GM19463 (cell line): ENCODE measurements at regions not wholly inside any gene's neighbourhood (a gene's known extent, or its start where the extent isn't known, plus 50 kb on each side); places are given as distances from the start of the nearest gene placed in this dataset.

Experiments
- ATAC-seq: cut with Tn5 transposase; IDR thresholded peaks from one replicate; pipeline ENCODE4 v1.9.1; 2021; ENCODE audit warnings: mild to moderate bottlenecking, moderate library complexity; ENCODE audit not compliant: unreplicated experiment

DNA sequence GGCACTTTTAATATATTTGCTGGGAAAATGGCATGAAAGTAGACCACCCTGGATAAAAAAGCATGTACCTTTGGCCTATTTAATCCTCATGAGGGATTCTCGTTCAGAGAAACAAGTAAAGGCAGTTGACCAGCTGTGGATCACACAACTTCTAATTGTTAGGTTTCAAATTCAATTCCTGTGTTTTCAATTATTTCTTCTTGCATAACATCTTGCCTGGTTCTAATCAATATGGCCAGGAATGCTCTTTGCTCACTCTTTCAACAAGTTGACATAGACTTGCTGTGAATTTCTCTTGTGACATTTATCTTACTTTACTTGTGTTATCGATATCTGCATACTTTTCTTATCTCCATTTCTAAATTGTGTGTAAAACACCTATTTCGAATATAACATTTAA lies 211.8 kb downstream of the SLC7A11 start:
- ATAC-seq, result no peak

GRCh38 chr4:138028923-138029322 lies 213.2 kb downstream of the SLC7A11 start:
- no peak for ATAC-seq

DNA sequence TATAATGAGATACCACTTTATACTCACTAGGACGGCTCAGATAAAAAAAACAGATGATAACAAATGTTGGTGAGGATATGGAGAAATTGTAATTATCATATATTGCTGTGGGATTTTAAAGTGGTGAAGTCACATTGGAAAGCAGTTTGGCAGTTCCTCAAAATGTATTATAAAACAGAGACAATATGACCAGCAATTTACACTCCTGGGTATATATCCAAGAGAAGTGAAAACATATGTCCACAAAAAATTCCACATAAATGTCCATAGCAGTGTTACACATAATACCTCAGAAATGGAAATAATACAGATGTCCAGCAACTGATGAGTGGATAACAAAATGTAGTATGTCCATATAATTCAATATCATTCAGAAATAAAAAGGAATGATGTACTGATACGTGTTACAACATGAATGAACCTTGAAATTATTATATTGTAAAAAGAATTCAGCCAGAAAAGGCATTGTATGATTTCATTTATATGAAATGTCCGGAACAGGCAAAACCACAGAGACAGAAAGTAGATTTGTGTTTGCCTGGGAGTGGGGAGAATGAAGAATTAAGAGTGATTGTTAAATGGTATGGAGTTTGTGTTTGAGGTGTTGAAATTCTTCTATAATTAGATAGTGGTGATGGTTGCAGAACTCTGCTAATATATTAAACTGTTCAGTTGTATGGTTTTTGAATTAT lies 220.9 kb downstream of the SLC7A11 start:
- ATAC-seq, result no peak

DNA sequence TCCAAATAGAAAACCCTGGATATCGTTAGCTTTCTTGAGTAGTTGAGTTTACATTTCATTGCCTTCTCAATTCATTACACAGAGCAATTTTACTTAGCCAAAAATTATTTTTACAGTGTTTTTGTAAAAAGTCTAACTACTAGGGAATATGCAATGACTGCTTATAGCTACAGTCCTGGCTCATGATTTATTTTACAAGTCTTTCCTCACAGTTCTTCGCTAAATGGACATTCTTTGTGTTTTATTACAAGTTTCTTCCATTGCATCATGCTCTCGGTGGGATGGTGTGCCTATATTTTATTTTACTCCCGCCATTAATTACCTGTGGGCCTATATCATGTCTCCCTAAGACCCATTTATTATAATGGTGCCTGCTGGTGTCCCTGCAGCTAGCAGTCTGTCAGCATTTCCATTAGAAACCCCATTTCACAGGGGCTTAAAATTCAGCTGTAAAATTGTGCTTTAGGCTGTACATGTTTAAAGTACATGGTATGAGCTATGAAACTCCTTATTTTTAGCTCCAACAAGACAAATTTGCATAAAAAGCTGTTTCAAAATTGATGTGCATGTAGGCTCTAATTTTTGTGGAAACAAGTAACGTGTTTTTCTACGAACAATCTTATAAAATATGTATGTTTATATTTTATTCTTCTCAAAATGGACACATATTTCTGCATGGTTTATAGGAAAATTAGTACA lies 227.4 kb downstream of the SLC7A11 start:
- no peak for ATAC-seq

DNA sequence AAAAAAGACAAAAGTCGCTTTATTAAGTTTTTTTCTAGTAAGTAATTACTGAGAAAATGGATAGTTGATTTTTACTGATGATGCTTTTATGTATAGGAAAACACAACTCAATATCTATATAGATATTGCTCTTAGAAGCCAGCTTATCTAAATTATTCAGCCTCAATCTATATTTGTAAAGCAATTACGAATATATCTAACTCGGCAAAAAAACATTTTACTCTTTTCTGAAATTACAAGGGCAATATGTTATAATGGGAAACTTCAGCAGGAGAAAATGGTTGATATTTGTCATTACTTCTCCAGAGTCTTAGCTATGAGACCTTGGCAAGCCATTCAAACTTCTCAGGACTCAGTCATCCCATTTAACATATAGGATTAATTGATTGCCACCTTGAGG lies 228.5 kb downstream of the SLC7A11 start:
- ATAC-seq, result no peak

DNA sequence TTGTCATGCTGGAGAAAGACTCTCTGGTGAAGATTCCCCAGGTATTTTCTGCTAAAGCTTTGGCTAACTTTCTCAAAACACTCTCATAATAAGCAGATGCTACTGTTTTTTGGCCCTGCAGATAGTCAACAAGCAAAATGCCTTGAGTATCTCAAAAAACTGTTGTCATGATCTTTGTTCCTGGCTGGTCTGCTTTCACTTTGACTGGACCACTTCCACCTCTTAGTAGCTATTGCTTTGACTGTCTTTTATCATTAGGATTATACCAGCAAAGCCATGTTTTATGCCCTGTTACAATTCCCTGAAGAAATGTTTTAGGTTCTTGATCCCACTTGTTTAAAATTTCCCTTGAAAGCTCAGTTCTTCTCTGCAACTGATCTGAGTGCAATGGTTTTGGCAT lies 231.5 kb downstream of the SLC7A11 start:
- ATAC-seq, result peak; percentile 76

GRCh38 chr4:138007572-138007971 lies 234.6 kb downstream of the SLC7A11 start:
- ATAC-seq, result no peak

DNA sequence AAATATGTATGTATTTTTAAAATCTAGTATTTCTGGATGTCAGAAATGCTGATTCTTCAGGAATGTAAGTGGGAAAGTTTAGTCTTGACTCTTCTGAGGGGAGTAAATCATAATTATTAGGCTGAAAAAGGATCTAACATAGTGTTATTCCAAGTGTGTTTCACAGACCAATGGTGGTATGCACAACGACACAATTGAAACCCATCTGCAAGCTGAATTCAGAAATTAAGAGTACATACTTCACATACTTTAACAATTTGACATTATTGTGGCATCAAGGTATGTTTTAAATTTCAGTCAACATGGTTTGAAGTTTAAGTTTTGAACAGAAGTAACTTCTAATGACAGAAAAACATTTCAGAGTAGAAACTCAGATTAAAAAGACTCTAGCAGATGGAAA lies 236.7 kb downstream of the SLC7A11 start:
- ATAC-seq, result no peak

DNA sequence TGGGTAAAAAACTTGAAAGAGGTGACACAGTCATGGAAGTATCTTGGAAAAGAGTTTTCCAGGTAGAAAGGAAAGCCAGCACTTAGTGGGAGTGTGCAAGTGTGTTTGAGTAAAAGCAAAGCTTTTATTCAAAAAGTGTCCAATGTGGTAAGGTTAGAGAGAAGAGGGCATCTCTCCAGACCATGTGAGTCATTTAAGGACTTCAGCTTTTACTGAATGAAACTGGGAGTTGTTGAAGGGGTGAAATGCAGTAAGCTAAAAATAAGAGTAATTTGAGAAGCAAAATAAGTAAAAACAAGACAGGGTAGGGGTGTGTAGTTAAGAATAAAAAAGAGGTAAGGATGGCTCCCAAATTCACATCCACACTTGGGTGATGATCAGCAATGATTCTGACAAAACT lies 238.9 kb downstream of the SLC7A11 start:
- ATAC-seq, result peak; percentile 97

- ATAC-seq, result no peak
These were observed 243.3 kb downstream of the SLC7A11 start for GRCh38 chr4:137998666-137999429.

- ATAC-seq, result no peak
These were observed 244.7 kb downstream of the SLC7A11 start for GRCh38 chr4:137997496-137997895.

DNA sequence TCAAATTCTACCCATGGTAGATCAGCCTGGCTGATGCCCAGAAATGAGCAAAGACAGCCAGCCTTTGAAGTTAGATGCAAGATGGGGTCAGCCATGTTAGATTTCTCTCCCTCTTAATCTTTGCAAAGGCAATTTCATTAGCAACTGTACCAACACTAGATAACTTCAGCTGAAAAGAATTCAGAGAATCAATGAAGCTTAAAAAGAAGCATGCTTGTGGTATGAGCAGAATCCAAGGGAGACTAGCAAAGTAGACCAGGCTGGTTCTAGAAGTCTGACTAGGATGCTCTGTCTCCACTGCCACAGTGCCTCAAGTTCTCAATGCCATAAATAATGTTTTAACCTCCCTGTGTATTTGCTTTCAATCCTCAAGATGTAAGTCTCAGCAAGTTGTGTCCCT lies 247.3 kb downstream of the SLC7A11 start:
- ATAC-seq, result no peak

- no peak for ATAC-seq
These were observed 248.9 kb downstream of the SLC7A11 start for GRCh38 chr4:137993232-137993631.

- no peak for ATAC-seq
These were observed 260.9 kb downstream of the SLC7A11 start for GRCh38 chr4:137981277-137981676.

- ATAC-seq, result no peak
These were observed 261.5 kb downstream of the SLC7A11 start for GRCh38 chr4:137980641-137981040.

DNA sequence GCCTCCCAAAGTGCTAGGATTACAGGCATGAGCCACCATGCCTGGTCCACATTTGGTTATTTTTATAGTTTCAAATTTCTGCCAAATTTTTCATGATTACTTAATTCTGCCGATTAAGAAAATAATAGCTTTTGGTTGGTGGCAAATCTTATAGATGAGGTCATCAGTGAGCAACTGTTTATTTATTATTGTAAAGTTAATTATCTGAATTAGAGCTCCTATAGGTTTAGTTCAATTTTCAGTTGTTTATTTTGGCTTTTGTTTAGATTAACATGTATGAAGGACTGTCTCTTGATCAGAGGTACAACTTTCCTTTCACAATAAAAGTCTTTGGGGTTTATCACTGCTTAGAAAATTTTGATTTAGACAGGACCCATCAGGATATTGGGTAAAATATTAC lies 262.2 kb downstream of the SLC7A11 start:
- no peak for ATAC-seq

- ATAC-seq, result no peak
These were observed 273.0 kb downstream of the SLC7A11 start for GRCh38 chr4:137968956-137969678.

GRCh38 chr4:137967480-137968190 lies 274.5 kb downstream of the SLC7A11 start:
- no peak for ATAC-seq

DNA sequence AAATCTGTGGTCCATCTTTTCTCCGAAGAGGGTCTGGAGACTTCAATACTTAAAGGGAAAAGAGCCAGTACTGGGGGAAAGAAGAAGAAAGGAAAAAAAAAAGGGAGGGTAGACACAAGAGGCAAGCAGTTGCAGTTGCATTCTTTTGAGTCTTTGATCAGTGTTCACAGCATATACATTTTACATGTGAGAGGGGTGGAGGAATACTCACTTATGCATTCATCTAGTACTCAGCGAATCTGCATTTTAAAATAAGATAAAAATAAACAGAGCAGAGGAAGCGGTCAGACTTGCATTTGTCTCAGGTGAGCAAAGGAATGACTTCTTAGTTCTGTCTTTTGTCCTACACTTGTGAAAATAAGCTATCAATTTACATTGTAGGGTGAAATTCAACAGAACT lies 275.6 kb downstream of the SLC7A11 start:
- no peak for ATAC-seq

DNA sequence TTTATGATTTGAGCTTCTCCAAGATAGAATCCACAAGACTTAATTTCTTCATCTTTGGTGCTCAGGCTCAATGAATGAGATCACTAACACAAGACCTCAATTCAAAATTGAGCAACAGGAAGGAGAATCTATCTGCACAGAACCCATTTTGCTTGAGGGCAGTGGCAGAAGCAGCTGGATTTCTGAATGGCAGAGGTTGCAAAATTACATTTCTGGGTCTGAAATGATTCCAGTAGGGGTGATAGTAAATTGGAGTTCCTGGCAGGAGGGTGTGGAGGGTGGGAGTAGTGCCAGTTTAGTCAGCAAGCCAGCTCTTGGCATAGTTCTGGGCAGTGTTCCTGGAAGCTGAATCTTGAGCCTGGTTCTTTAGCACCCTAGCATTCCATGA lies 281.1 kb downstream of the SLC7A11 start:
- ATAC-seq, result no peak
